DND-41 (cell line): ENCODE measurements at regions not wholly inside any gene's neighbourhood (a gene's known extent, or its start where the extent isn't known, plus 50 kb on each side); places are given as distances from the start of the nearest gene placed in this dataset.

ENCODE experiments used
- CTCF ChIP-seq: IDR thresholded peaks from 2 replicates; pipeline ENCODE4 v1.5.1; 2012; ENCODE audit warnings: borderline replicate concordance, low read length, moderate library complexity, mild to moderate bottlenecking; ENCODE audit not compliant: poor library complexity, severe bottlenecking; ENCODE audit errors: extremely low read depth
- EZH2 ChIP-seq: IDR thresholded peaks from 3 replicates; pipeline ENCODE4 v1.6.1; 2012; ENCODE audit warnings: borderline replicate concordance, low read depth, mild to moderate bottlenecking, moderate library complexity, low read length, inconsistent platforms; ENCODE audit not compliant: severe bottlenecking

- no peak for TF ChIP-seq CTCF
- TF ChIP-seq EZH2 = no peak
These were observed 306.1 kb upstream of the WWC1 start for GRCh38 chr5:167985373-167985772.
